ENCODE measurements at regions not wholly inside any gene's neighbourhood (a gene's known extent, or its start where the extent isn't known, plus 50 kb on each side); places are given as distances from the start of the nearest gene placed in this dataset.
"Not testable (repeated sequence)": the region's sequence is repeated elsewhere in the genome, so short reads cannot be mapped to it uniquely, and the experiment has no call there.

- DNase-seq (ENCODE audit: low read depth) = no peak
These were observed 324.2 kb downstream of the SEC16B start for GRCh38 chr1:177645491-177646190.

- DNase-seq (ENCODE audit: low read depth) = no peak
These were observed 329.2 kb downstream of the SEC16B start for GRCh38 chr1:177640687-177641086.

GRCh38 chr1:177634151-177634550, 335.7 kb downstream of the SEC16B start:
- DNase-seq (ENCODE audit: low read depth) = not testable (repeated sequence)

- DNase-seq (ENCODE audit: low read depth) = no peak
These were observed 336.8 kb downstream of the SEC16B start for GRCh38 chr1:177632923-177633615.

- DNase-seq (ENCODE audit: low read depth) = no peak
These were observed 338.1 kb downstream of the SEC16B start for GRCh38 chr1:177631770-177632169.

GRCh38 chr1:177629526-177629925, 340.3 kb downstream of the SEC16B start:
- DNase-seq (ENCODE audit: low read depth) = no peak

GRCh38 chr1:177627148-177627910, 342.5 kb downstream of the SEC16B start:
- DNase-seq (ENCODE audit: low read depth) = no peak

- no peak for DNase-seq (ENCODE audit: low read depth)
These were observed 349.1 kb downstream of the SEC16B start for GRCh38 chr1:177620636-177621190.

GRCh38 chr1:177615251-177615650, 354.6 kb downstream of the SEC16B start:
- DNase-seq (ENCODE audit: low read depth) = no peak

- DNase-seq (ENCODE audit: low read depth) = no peak
These were observed 358.5 kb downstream of the SEC16B start for GRCh38 chr1:177611402-177611801.

GRCh38 chr1:177609953-177610352, 359.9 kb downstream of the SEC16B start:
- DNase-seq (ENCODE audit: low read depth) = no peak

GRCh38 chr1:177600936-177601335, 368.9 kb downstream of the SEC16B start:
- DNase-seq (ENCODE audit: low read depth) = no peak

GRCh38 chr1:177600321-177600720, 369.5 kb downstream of the SEC16B start:
- no peak for DNase-seq (ENCODE audit: low read depth)

- DNase-seq (ENCODE audit: low read depth) = no peak
These were observed 372.5 kb downstream of the SEC16B start for GRCh38 chr1:177597393-177597792.

GRCh38 chr1:177596485-177596884, 373.4 kb downstream of the SEC16B start:
- DNase-seq (ENCODE audit: low read depth) = no peak

- no peak for DNase-seq (ENCODE audit: low read depth)
These were observed 376.8 kb downstream of the SEC16B start for GRCh38 chr1:177593105-177593504.

GRCh38 chr1:177592624-177593023, 377.2 kb downstream of the SEC16B start:
- DNase-seq (ENCODE audit: low read depth) = no peak

GRCh38 chr1:177591155-177591554, 378.7 kb downstream of the SEC16B start:
- no peak for DNase-seq (ENCODE audit: low read depth)

- no peak for DNase-seq (ENCODE audit: low read depth)
These were observed 380.7 kb downstream of the SEC16B start for GRCh38 chr1:177589166-177589565.

- no peak for DNase-seq (ENCODE audit: low read depth)
These were observed 383.4 kb downstream of the SEC16B start for GRCh38 chr1:177586429-177586828.

GRCh38 chr1:177585302-177586220, 384.3 kb downstream of the SEC16B start:
- no peak for DNase-seq (ENCODE audit: low read depth)

Data from Daoy (cell line).